Endothelial cell of umbilical vein (primary cell): ENCODE measurements at regions not wholly inside any gene's neighbourhood (a gene's known extent, or its start where the extent isn't known, plus 50 kb on each side); places are given as distances from the start of the nearest gene placed in this dataset.

ENCODE experiments used
- CTCF ChIP-seq, 2 donors: IDR thresholded peaks; 1 replicate in 1 of 2; 2 replicates in 1 of 2; pipeline ENCODE4 v1.5.1; 2011; ENCODE audit warnings: low read length in 2 of 2, mild to moderate bottlenecking in 2 of 2, moderate library complexity in 2 of 2, control low read depth in 1 of 2, inconsistent platforms in 1 of 2, low read depth in 1 of 2; ENCODE audit not compliant: insufficient read depth in 1 of 2; ENCODE audit errors: extremely low read depth in 1 of 2
- EZH2 ChIP-seq: IDR thresholded peaks from 2 replicates; pipeline ENCODE4 v1.6.1; 2012; ENCODE audit warnings: borderline replicate concordance, low read depth, mild to moderate bottlenecking, moderate library complexity, low read length, inconsistent platforms; ENCODE audit not compliant: severe bottlenecking
- MYC ChIP-seq: IDR thresholded peaks from one replicate; pipeline ENCODE4 v1.6.1; 2011; ENCODE audit warnings: mild to moderate bottlenecking, low read depth, low read length
- POLR2A ChIP-seq: IDR thresholded peaks from 2 replicates; pipeline ENCODE4 v1.6.1; 2012; ENCODE audit warnings: low read depth, mild to moderate bottlenecking, control low read depth, low read length
- POLR2AphosphoS5 ChIP-seq: IDR thresholded peaks from 2 replicates; pipeline ENCODE4 v1.6.1; 2012; ENCODE audit warnings: low read depth, mild to moderate bottlenecking, control low read depth, low read length, moderate library complexity; ENCODE audit not compliant: insufficient read depth

- TF ChIP-seq CTCF (IDR thresholded peaks at IDR 0.05; ENCODE audit: extremely low read depth in 1 of 2, insufficient read depth in 1 of 2, low read depth in 1 of 2, low read length in 2 of 2): no peak
- no peak for TF ChIP-seq POLR2AphosphoS5
- TF ChIP-seq POLR2A: no peak
- TF ChIP-seq MYC: no peak
- no peak for TF ChIP-seq EZH2
These were observed 273.4 kb upstream of the TRPC5 start for GRCh38 chrX:112355931-112356330.
